Activated CD4-positive, alpha-beta T cell treated with anti-CD3 and anti-CD28 coated beads, Interleukin-2, amount 50 U/mL, for 1 hour (primary cell): ENCODE measurements at regions not wholly inside any gene's neighbourhood (a gene's known extent, or its start where the extent isn't known, plus 50 kb on each side); places are given as distances from the start of the nearest gene placed in this dataset.

Experiments
- DNase-seq: peaks from one replicate; pipeline ENCODE4 v3.0.0-alpha.2; 2020

DNA sequence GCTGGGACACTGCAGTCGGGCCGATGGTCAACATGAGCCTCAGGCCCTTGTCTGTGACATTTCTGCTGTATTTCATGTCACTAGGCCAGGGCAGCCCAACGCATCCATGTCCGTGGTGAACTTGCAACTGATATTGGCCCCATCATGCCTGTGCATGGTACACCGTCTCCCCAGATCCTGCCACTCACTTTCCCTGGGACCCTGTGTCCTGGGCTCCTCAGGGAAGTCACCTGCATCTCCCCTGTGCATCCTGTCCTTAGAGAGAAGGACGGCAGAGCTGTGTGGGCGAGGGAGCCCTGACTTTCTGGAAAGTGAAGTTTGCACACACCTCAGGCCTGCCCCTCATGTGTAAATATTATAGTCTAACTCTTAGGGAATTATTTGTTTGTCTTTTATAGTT lies 123.3 kb downstream of the ACKR3 start:
- no peak for DNase-seq

DNA sequence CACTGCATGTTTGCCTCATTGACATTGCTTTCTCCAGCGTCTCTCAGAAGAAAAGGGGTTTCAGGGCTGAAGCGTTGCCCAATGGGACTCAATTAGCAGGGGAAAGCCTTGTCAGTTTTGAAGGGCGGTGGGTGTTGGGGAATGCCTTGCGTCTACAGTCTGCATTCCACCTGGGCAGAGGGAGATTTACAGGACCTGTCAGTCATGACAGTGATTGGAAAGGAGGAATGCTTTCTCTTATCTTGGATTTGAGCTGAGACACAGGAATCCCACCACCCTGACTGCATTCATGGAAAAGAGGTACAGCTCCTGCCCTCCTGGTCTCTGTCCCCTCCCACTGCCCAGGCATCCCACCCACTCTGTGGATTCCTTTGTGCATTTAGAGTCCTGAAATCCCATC lies 123.9 kb downstream of the ACKR3 start:
- no peak for DNase-seq

DNA sequence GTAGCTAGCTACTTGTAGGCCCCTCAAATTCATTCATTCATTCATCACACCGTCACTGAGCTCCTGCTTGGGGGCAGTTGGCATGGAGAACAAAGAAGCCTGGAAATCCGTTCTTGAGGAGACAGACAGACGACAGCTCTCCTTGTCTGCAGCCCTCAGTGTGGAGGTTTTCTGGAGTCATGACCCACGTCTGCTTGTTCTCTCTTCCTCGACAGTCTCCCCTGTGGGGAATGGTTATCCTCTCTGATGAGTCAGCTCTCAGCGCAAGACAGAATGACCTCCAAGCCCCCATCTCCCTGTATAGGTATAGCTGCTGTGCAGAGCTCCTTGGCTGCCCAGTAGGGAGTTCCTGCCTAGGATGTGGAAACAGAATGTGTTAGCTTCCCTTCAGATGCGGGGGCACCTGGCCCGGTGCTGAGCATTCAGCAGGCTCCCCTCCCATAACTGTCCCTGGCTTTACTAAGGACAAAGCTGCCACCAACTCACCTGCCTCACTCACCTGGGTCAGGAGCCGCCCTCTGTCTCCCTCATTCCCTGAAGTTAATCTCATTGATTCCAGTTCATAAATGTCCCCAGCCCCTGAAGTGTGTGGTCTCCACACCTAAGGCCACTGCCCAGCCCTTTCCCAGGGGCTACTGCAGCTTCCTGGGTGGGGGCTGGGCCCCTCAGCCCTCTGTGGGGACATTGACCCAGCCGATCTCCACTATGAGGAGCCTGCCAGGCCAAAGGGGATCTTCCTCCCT lies 124.7 kb downstream of the ACKR3 start:
- no peak for DNase-seq

DNA sequence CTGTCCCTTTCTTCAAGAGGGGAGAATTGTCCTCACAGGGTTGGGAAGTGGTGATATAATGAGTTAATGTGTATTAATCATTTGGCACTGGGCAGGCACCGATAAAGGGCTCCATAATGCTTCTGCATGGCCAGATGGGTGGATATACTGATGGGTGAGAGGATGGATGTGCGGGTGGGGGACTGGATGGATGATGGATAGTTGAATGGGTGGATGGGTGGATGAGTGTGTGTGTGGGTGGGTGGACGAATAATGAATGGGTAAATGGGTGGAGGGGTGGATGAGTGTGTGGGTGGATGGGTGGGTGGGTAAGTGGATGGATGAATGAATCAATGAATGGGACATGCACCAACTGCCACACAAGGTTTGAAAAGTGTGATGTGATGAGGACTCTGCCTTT lies 127.2 kb downstream of the ACKR3 start:
- DNase-seq: no peak

DNA sequence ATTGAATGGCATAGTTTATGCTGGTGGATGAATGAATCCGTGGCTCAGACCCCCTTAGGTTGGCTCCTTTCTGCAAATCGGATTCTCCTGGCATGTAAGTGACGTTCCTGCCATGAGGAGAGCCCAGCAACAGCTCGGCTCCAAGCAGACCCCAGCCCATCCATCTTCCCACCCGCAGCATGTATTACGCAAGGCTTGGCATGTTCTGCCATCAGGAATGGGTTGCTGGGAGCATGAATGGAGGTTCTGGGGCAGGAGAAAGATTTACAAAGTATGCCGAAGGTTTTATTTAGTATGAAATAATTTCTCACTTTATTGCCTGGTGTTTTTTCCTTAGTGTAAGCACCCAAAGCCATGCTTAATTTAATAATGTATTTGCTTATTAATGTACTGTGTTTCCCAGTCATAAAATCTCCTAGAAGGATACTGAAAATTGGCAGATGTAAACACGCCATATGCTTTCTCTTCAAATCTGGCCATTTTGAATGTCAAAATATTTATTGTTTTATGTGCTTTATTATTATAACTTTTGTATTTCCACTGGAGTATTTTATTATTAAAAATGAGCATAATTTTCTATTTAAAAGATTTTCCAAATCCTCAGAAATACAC lies 128.5 kb downstream of the ACKR3 start:
- no peak for DNase-seq

DNA sequence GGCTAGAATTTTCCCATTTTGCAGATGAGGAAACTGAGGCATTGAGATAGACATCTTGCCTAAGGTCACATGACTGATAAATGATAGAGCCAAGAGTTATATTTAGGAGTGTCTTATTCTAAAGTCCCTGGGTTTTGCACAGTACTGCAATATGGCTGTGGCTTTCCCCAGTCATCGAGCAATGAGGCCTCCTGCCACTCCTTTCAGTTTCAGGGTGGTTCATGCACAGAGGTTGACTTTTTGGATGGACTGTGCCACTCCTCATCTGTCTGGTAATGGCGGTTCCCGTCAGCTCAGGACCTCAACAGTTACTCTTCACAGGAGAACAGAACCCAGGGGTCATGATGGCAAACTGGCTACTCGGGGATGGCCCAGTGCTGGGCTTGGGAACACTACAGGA lies 131.1 kb downstream of the ACKR3 start:
- DNase-seq: no peak

DNA sequence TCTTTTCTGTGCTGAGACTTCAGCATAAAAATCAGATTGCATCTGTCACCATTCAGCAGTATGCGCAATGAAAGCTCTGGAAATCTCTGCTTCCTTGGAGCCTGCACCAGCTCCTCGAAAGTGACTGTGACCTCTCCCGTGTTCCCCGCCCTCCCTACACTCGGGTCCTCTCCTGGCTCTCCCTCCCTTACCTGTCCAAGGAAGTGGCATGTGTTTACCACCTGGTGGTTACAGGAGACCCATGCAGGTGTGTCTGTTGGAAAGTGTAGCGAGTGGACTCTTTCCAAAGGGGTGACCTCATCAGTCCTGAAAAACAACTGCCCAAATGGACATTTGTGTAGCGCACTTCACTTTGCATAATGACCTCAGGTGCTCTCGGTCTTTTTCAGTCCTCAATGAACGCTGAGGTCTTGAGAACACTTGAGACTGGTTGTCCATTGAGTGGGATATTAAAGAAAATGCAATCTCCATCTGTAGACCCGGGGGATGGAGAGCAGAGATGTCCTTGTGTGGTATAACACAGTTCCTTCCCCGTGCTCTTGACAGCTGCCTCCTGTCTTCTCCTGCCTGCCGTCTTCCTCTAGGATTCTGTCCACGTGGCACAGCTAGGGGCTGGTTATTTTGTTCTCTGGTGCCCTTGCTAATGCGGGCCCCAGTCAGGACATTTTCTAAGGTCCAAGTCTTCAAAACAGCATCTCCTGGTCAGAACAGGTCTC lies 133.2 kb downstream of the ACKR3 start:
- no peak for DNase-seq

DNA sequence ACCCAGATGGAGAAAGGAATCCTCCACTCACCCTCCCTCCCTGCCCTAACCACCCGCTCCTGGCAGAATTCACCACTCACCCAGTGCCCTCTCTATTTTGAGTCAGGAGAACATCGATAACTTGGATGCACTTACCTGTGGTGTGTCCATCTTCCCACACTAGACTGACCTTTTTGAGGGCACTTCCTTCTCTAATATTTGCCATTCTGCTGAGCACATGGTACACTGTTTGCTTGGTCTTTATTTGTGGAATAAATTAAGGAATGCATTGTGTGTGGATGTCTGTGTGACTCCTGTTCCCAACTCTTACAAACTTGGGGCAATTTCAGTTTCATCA lies 133.7 kb downstream of the ACKR3 start:
- DNase-seq: no peak

DNA sequence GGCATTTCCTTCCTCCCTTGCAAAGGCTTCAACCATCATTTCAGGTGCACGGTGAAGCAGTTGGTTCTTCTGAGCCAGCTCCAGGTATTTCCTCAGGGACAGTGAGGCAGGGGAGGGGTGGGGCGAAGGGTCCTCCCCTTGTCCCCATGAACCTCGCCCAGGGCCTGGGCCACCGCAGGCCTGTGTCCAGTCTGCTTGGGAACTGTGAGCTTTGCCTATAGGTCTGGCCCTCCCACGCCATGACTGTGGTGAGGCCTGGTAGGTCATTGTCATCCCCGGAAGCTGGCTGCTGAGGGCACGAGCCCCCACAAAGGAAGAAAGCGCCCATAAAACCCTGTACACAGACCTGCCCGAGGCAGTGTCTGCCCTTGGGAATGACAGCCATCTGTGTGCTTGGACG lies 134.3 kb downstream of the ACKR3 start:
- no peak for DNase-seq

DNA sequence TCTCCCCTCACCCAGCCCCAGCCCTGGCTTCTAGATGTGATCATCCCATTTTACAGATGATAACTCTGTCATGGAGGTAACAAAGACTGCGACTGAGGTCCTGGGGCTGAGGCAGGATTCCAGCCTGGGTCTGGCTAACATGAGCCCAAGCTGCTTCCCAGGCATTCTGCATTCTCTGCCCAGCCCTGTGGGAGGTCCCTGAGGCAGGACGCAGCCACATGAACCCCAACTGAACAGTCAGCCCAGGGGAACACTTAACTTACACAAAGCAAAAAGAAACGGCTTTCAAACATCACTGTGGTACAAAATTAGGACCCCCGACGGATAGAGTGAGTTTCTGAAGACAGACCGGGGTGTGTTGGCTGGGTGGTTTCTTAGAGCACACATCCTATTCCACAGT lies 135.3 kb downstream of the ACKR3 start:
- DNase-seq: no peak

DNA sequence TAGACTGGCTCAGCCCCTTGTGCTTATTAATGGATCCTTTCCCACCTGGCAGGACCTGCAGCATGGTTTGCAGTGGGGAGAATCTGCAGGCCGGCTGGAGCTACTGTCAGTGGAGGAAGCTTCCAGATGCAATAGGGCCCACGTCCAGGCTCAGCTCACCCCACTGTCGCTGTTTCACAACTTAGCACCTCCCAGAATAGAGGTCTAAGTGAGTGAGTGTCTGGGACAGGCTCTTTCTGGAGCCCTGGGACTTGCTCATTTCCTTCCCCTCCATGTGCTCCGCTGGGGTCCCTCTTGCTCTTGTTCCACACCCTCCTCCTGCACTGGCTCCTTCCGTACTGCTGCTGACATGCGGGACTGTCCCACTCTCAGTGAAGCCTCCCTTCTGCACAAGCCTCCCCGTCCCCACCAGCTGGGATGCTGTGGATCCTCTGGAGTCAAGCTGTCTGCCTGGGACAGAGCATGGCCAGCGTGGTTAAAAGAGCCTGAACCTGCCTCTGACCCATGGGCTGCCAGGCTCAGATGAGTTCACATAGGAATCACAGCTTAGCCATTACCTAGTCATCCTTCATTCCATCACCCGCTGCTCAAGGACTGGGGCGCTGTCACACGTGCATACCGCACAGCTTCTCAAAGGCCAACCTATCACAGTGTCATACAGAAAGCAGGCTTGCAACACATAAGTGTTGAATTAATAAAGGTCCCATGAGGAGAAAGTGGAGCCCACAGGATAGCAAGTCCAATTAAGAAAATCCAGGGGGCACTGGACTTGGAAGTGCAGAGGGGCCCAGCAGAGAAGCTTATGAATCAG lies 135.9 kb downstream of the ACKR3 start:
- no peak for DNase-seq

DNA sequence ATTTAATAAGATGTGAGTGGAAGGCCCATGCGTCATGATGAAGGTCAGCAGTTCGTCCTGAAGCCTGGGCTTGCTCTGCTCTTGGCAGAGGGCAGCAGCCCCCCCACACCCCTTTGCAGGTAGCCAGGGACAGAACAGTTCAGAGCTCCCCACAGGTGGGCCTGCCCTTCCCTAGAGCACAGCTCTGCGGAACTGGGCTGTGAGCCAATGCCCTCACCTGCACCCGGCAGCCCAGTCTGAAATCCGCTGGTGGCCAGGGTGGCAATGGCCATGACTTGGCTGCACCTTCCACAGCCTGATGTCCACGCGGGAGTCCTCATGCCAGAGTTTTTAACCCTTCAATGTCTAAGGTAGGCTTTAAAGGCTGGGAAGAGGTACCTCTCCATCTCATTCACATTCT lies 136.7 kb downstream of the ACKR3 start:
- no peak for DNase-seq

DNA sequence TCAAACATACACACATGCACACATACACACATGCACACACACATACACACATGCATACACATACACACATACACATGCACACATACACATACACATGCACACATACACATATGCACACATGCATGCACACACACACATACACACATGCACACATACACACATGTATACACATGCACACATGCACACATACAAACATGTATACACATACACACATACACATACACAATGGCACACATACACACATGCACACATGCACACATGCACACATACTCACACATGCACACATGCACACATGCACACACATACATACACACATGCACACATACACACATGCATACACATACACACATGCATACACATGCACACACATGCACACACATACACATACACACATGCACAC lies 137.2 kb downstream of the ACKR3 start:
- no peak for DNase-seq

DNA sequence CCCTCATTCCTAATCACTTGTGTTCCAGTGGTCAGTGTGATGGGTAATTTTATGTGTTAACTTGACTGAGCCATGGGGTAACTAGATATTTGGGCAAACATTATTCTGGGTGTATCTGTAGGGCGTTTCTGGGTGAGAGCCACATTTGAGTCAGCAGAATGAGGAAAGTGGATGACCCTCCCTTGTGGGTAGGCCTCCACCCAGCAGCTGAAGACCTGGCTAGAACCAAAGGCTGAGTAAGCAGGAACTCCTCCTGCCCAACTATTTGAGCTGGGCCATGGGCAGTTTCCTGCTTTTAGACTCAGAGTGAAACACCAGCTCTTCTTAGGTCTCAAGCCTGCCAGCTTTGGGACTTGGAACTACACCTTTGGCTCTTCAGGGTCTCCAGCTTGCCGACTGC lies 141.8 kb downstream of the ACKR3 start:
- no peak for DNase-seq

DNA sequence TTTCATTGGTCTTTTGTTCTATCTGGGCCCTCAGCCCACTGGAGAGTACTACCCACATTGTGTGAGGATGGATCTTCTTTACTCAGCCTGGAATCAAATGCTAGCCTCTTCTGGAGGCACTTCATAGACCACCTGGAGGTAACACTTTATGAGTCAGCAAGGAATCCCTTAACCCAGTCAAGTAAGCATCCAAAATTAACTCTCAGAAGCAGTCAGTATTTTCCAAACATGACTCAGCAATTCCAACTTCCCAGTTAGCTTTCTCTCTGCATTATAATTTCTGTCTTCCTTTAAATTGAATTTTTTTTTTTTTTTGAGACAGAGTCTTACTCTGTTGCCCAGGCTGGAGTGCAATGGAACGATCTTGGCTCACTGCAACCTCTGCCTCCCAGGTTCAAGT lies 142.7 kb downstream of the ACKR3 start:
- DNase-seq: no peak

DNA sequence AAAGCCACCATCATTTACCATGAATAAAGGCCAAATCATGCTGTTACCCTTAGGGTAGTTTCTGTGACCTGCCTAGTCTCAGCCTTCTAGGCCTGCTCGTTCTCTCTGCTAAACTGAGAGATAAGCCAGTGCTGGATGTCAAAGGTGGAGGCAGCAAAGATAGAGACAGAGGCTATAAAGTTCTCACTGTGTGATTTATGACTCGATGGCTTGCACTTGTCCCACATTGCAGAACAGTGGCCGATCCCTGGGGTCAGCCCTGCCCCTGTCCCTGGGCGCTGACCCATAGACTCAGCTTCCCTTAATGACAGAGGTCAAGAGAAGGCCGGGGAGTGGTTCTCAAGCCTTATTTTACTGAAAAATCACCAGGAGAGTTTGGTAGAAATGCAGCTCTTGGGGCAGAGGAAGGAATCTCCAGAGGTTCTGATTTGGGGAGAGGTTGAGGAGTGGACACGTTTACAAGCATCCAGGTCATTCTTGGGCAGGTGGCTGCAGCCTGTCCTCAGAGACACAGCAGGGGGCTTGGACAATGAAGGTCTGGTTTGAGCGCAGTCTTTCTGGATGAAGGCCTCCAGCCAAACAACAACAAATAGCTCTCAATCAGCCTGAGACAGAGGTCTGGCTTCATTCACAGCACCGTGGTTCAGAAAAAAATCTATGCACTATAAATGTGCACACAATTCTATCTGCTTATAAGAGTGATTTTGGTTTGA lies 143.5 kb downstream of the ACKR3 start:
- no peak for DNase-seq

DNA sequence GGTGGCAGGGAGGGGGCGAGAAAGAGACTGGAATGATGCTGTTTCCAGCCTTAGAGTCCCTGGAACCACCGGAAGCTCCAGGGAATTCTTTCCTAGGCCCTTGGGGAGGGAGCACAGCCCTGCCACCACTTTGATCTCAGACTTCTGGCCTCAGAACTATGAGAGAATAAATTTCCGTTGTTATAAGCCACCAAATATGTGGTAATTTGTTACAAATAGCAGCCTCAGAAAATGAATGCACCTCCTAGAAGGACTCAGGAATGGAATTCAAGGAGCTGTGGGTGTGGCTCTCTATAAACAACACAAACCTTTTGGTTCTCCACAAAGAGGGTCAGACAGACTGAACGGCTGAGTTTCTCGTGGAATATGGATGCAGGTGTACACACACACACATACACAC lies 144.5 kb downstream of the ACKR3 start:
- DNase-seq: no peak

DNA sequence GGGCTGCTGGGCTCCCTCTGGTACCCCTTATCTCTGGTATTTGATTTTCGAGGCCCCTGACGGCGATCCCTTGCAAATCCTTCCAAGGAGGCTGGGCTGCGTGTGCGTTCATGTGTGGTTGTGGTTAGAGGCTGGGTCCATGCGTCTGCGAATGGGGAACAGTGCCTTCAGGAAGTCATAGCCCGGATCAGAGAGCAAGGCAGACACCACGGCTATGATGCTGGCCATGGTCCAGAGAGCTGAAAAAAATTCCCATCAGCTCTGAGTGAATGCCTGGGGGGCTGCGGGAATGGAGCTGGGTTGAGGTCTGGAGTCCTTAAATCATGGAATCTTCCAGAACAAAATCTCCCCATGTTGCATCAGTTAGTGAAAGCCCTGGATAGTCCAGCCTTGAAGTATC lies 145.5 kb downstream of the ACKR3 start:
- DNase-seq: no peak

DNA sequence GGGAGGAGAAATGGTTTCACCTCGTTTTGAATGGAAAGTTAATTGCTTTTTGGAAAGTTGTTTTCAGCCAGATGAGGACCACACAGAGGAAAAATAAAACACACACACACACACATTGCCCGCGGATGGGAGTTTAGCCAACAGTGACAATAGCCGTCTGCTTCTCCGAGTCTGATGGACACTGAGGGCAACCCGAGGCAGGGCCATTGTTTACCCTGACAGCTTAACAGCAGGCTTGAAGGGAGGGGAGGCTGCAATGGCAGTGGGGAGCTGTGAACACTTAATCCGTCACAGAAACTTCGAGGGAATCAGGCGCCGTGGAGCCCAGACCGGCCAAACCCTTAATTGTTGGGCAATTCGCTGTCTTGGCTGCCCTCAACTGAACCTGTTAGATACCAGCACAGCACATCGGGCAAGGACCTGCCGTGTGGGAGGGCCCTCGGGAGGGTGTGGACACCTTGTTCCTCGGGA lies 145.9 kb downstream of the ACKR3 start:
- DNase-seq: no peak

DNA sequence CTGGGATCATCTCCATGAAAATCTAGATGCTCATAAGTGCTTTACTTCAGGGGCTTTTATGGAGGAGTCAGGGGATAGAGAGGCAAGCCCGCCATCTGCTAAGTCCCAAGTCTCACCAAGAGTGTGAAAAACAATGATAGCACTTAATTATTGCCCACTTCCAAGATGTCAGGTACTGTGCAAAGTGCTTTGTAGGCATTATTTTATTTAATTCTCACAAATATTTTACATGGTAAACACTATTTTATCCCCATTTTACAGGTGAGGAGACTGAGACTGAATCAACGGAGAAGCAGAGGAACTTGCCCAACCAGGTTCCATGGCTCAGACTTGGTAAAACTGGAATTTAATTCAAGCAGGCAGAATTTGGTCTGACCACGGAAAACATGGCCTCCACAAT lies 147.5 kb downstream of the ACKR3 start:
- no peak for DNase-seq

DNA sequence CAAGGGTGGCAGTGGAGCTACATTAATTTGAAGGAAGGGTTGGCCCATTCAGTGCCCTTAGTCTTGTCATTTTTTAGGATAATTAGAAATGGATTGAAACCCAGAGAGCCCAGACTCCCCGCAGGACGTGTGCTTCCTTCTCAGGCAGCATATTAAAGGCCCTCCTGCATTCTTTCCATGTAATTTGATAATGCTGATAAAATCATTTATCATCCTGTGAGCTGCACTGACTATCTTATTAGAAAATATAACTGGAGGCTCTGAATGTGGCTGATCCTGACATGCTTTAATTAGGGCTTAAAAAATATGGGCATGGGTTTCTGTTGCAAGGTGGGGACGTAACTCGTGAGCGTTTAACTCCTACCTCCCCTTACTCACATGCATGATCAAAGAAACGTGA lies 148.1 kb downstream of the ACKR3 start:
- no peak for DNase-seq

DNA sequence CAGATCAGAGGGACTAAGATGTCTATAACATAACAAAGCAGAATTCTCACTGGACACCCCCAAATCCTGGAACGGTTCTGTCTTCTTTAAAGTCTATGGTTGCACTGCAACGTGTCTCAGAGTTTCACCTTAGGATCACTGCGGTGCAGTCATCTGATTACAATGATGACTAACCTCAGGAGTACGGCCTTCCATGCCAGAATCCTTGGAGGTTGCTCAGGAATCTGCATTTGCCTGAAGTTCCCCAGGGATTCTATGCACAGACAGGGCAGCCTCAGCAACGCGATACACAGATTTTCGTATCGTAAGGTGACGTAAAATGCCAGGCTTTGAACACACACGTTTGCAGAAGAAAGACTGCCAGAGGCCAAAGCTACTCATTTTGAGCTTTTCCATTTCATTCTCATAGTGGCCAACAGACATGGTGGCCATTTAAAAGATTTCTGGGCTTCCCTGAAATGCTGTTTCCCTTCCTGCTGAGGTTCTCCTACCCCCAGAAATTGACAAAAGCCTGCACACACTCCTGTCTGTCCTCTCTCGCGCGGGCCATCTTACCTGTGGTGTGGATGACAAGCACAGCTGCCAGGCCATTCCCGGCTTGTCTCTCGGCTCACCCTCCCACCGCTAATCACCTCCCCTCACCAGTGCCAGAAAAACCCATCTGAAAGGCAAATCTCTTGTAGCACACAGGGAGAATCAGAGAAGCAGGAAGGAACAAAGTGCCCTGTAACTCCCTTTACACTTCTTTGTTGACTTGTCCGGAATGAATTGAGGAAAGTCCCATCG lies 148.8 kb downstream of the ACKR3 start:
- no peak for DNase-seq
